ENCODE measurements at regions not wholly inside any gene's neighbourhood (a gene's known extent, or its start where the extent isn't known, plus 50 kb on each side); places are given as distances from the start of the nearest gene placed in this dataset.

DNA sequence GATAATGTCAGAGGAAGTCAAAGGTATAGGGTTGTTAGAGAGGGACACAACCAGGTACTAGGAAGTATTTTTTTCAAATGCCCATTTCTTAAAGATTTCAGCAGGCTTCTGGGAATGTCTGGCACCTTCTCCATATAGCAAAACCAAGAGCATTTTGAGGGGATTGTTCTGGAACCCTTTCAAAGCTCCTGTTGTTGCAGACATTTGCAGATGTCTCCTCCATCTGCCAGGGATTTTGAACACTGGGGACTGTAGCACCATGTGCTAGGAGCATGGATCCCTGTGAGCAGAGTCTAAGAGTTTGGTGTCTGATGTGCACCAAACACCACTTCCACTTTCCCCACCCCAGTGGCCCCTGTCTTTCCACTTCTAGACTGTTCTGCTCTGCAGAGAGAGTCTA lies 206.0 kb upstream of the KBTBD8 start:
- DNase-seq (no peak), FAIRE-seq (no peak)
- intact Hi-C loops (cut with DNase I), result no loop called here

DNA sequence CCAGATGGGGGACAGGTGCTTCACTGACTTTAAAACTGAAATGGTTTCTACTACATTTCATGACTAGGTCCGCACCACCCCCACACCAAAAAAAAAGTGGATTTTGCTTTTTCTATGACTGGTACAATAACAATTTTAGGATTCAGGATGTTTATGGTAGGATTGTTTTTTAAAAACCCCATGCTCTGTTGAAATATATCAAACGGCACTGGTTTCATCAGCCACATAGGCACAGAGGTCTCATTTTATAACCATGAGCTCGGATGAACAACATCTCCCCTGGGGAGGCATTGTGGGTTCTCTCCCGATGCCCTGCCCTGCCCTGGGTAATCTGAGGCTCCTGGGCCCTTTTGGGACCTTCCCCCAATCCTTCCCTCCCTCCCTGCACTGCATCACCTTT lies 202.7 kb upstream of the KBTBD8 start:
- no peak for FAIRE-seq
- intact Hi-C loops (cut with DNase I), result no loop called here
- no peak for DNase-seq
- H3K27me3 ChIP-seq (ENCODE audit: control insufficient read depth, insufficient read depth, low read length), result no peaks in the 10 kb centered on the region
- no peak overlapping the region for H3K9ac ChIP-seq (ENCODE audit: low read length in 3 of 3)
- H3K4me1 ChIP-seq (ENCODE audit: control insufficient read depth in 2 of 3, insufficient read depth in 2 of 3, low read depth in 1 of 3, low read length in 3 of 3), result peaks cover 0 to 3% (median 0%) of the 10 kb centered on the region in 3 donors
- TF ChIP-seq, protein P1, sequence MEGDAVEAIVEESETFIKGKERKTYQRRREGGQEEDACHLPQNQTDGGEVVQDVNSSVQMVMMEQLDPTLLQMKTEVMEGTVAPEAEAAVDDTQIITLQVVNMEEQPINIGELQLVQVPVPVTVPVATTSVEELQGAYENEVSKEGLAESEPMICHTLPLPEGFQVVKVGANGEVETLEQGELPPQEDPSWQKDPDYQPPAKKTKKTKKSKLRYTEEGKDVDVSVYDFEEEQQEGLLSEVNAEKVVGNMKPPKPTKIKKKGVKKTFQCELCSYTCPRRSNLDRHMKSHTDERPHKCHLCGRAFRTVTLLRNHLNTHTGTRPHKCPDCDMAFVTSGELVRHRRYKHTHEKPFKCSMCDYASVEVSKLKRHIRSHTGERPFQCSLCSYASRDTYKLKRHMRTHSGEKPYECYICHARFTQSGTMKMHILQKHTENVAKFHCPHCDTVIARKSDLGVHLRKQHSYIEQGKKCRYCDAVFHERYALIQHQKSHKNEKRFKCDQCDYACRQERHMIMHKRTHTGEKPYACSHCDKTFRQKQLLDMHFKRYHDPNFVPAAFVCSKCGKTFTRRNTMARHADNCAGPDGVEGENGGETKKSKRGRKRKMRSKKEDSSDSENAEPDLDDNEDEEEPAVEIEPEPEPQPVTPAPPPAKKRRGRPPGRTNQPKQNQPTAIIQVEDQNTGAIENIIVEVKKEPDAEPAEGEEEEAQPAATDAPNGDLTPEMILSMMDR (IDR thresholded peaks at IDR 0.05; ENCODE audit: borderline replicate concordance, extremely low read depth, insufficient read depth), result no peak
- H3K9me3 ChIP-seq (ENCODE audit: control insufficient read depth in 2 of 3, insufficient read depth in 1 of 3, low read length in 3 of 3), result peaks cover 0 to 4% (median 0%) of the 10 kb centered on the region in 3 donors
- no peak overlapping the region for H3K4me3 ChIP-seq (ENCODE audit: low read length in 3 of 3)
- H3K27ac ChIP-seq (ENCODE audit: low read depth in 2 of 2, low read length in 2 of 2), result no peak overlapping the region
- no peaks in the 10 kb centered on the region for H3K36me3 ChIP-seq (ENCODE audit: control insufficient read depth in 2 of 3, insufficient read depth in 3 of 3, low read length in 3 of 3)

More for the DNA sequence above, 206.0 kb upstream of the KBTBD8 start:
- no peak overlapping the region for H3K4me3 ChIP-seq (ENCODE audit: low read length in 3 of 3)
- no peak overlapping the region for H3K27ac ChIP-seq (ENCODE audit: low read depth in 2 of 2, low read length in 2 of 2)
- TF ChIP-seq, protein P1 (IDR thresholded peaks at IDR 0.05; ENCODE audit: borderline replicate concordance, extremely low read depth, insufficient read depth), result no peak
- H3K9me3 ChIP-seq (ENCODE audit: control insufficient read depth in 2 of 3, insufficient read depth in 1 of 3, low read length in 3 of 3), result no peaks in the 10 kb centered on the region
- H3K27me3 ChIP-seq (ENCODE audit: control insufficient read depth, insufficient read depth, low read length), result no peaks in the 10 kb centered on the region
- H3K9ac ChIP-seq (ENCODE audit: low read length in 3 of 3), result no peak overlapping the region
- H3K36me3 ChIP-seq (ENCODE audit: control insufficient read depth in 2 of 3, insufficient read depth in 3 of 3, low read length in 3 of 3), result no peaks in the 10 kb centered on the region
- H3K4me1 ChIP-seq (ENCODE audit: control insufficient read depth in 2 of 3, insufficient read depth in 2 of 3, low read depth in 1 of 3, low read length in 3 of 3), result no peaks in the 10 kb centered on the region

DNA sequence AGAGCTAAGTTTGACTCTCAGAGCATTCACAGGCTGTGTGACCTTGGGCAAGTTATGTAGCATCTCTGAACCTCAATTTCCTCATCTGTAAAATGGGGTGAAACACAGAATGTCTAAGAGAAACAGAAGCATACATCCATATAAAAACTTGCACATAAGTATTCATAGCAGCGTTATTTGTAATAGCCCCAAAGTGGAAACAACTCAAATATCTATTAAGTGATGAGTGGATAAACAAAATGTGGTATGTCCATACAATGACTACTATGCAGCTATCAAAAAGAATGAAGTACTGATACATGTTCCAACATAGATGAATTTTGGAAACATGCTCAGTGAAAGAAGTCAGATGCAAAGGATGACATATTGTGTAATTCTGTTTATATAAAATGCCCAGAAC lies 201.8 kb upstream of the KBTBD8 start:
- FAIRE-seq, result no peak
- H3K9me3 ChIP-seq (ENCODE audit: control insufficient read depth in 2 of 3, insufficient read depth in 1 of 3, low read length in 3 of 3), result peaks cover 0 to 4% (median 0%) of the 10 kb centered on the region in 3 donors
- H3K36me3 ChIP-seq (ENCODE audit: control insufficient read depth in 2 of 3, insufficient read depth in 3 of 3, low read length in 3 of 3), result no peaks in the 10 kb centered on the region
- H3K27me3 ChIP-seq (ENCODE audit: control insufficient read depth, insufficient read depth, low read length), result no peaks in the 10 kb centered on the region
- H3K4me3 ChIP-seq (ENCODE audit: low read length in 3 of 3), result no peak overlapping the region
- H3K9ac ChIP-seq (ENCODE audit: low read length in 3 of 3), result no peak overlapping the region
- TF ChIP-seq, protein P1 (IDR thresholded peaks at IDR 0.05; ENCODE audit: borderline replicate concordance, extremely low read depth, insufficient read depth), result no peak
- intact Hi-C loops (cut with DNase I), result no loop called here
- no peak for DNase-seq
- no peak overlapping the region for H3K27ac ChIP-seq (ENCODE audit: low read depth in 2 of 2, low read length in 2 of 2)
- peaks cover 0 to 3% (median 0%) of the 10 kb centered on the region in 3 donors for H3K4me1 ChIP-seq (ENCODE audit: control insufficient read depth in 2 of 3, insufficient read depth in 2 of 3, low read depth in 1 of 3, low read length in 3 of 3)

Data from kidney (tissue), 13 donors.